ENCODE measurements at regions not wholly inside any gene's neighbourhood (a gene's known extent, or its start where the extent isn't known, plus 50 kb on each side); places are given as distances from the start of the nearest gene placed in this dataset.
"Not testable (repeated sequence)": the region's sequence is repeated elsewhere in the genome, so short reads cannot be mapped to it uniquely, and the experiment has no call there.

- DNase-seq: not testable (repeated sequence)
Observed at GRCh38 chr2:89756616-89757015, 1065.1 kb downstream of the RPIA start.

- not testable (repeated sequence) for DNase-seq
Observed at GRCh38 chr2:89758332-89759026, 1067.0 kb downstream of the RPIA start.

DNA sequence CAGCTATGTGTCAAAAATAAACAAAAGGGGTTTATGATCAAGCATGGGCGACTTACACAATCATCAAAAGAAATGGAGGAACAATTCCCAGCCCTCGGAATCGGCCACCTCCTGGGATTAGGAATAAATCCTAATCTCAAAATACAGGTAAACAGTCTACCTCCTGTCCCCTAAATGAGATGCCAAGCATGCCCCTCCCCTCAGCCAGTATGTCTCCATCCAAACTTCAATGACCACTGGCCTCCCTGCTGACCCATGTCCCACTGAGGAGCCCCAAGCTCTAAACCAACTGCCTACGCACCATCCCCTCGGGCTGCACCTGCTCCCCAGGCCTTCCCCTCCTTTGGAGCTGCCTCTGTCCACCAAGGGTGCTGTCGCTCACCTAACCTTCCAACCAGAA, 1069.3 kb downstream of the RPIA start:
- not testable (repeated sequence) for DNase-seq

DNA sequence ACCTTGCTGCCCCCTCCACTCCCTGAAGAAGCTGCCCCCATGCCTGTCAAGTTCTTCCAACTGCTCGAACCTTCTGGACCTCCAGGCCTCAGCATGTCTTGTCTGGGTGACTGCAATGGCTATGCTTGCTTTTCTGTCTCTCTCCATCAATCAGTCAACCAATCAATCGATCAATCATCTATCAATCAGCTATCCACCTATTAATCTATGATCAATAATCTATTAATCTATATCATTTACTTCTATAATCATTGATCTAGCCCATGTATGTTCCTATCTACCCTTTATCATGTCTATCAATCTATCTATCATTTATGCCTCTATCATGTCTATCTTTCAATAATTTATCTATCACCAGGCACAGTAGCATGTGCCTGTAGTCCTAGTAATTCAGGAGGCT, 1069.7 kb downstream of the RPIA start:
- DNase-seq: not testable (repeated sequence)

GRCh38 chr2:89761863-89762262, 1070.4 kb downstream of the RPIA start:
- DNase-seq: not testable (repeated sequence)

GRCh38 chr2:89762461-89763253, 1071.2 kb downstream of the RPIA start:
- DNase-seq: not testable (repeated sequence)

DNA sequence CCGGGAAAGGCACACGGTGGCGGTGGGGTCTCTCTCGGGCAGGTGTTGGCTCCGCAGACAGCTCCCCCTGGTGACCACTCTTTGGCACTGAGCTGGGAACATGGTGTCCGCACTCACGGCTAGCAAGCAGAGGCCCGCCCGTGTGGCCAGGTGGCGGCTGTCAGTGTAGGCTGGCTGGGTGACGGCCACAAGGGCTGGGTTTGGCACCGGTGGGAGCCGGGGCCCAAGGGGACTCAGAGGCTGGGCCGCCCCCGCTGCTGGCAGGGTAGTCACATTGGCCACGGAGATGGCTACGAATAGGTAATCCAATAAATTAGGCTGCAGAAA, 1071.7 kb downstream of the RPIA start:
- no peak for DNase-seq

- DNase-seq: no peak
Observed at GRCh38 chr2:89763581-89764485, 1072.4 kb downstream of the RPIA start.

DNA sequence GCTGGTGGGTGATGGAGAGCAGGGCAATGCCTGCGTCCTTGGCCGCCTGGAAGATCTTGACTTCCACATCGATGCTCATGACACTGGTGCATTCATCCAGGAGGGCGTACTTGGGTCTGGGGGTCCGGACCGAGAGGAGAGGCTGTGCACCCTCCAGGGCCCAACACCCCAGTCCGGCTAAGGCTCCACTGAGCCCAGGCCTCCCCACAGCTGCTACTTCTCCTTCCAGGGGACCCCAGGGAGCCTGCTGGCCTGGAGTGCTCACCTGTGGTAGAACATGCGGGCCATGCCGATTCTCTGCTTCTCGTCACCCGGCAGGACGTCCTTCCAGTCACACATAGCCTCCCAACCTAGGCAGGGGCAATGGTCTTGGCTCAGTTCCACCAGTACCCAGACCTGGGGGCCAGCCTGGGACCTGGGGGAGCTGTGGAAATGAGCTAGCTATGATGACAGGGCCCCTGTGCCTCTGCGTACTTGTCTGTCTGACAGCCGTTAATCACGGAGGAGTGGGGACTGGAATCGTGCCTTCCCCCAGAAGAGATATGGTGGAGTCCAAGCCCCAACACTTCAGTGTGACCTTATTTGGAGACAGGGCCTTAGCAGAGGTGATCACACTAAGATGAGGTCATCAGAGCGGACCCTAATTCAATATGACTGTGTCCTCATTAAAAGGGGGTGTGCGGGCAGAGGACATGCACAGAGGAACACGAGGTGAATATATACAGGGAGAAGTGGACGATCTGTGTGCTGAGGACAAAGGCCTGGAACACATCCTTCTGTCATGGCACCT, 1073.3 kb downstream of the RPIA start:
- DNase-seq: not testable (repeated sequence)

DNA sequence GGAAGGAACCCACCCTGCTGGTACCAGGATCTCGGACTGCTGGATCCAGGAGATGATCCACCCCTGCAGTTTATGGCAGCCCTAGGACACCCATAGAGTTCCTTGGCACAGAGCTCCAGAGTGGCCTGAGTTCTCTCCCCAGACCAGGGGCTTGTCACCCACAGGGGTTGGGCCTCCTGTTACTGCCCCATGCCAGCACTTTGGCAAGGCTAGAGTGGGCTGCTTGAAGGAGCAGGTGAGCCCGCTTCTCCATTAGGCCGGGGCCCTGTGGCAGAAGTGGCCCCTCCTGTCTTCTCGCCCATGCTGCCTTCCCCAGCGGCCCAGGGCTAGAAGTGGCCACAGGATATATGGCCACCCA, 1073.9 kb downstream of the RPIA start:
- not testable (repeated sequence) for DNase-seq

- DNase-seq: not testable (repeated sequence)
Observed at GRCh38 chr2:89766141-89766990, 1074.9 kb downstream of the RPIA start.

DNA sequence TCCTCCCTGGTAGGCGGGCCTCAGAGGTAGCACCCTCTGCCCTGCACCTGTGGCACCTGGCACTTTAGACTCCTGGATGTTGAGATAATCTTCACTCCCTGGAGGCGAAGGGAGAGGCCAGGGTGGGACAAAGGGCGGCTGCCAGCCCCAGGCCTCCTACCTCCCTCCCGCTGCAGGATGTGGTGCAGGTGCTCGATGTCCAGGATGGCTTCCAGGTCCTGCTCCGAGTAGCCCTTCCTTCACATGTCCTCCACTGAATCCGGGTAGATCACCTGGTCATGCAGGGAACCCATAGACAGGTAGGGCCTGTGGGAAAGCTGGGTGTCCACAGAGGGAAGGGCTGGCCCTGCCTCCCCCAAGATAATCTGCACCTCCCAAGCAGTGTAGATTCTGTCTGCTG, 1075.6 kb downstream of the RPIA start:
- DNase-seq: not testable (repeated sequence)

DNA sequence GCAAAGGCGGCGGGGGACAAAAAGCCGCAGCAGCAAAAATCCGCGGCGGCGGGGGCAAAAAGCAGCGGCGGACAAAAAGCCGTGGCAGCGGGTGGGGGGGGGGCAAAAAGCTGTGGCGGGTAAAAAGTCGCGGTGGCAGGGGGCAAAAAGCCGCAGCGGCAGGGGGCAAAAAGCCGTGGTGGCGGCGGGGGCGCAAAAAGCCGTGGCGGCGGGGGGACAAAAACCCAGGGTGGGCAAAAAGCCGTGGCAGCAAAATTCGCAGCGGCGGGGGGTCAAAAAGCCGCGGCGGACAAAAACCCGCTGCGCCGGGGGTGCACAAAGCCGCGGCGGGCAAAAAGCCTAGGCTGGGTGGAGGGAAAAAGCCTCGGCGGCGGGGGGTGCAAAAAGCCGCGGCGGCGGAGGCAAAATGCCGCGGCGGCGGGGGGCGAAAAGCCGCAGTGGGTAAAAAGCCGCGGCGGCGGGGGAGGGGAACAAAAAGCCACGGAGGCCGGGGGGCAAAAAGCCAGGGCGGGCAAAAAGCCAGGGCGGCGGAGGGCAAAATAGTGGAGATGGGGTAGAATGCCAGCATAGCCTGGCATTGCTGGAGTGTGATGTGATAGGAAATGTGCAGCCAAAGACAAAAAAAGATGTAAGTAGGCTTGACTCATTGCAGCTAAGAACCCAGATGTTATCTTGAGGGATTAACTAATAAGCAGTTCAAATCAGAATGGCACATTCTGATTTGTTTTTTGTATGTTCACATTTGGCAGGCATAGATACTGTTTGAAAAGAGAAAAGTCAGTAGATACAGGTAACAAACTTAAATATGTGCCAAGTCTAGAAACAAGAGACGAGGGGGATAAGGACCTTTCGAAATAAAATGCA, 1076.3 kb downstream of the RPIA start:
- DNase-seq: no peak

DNA sequence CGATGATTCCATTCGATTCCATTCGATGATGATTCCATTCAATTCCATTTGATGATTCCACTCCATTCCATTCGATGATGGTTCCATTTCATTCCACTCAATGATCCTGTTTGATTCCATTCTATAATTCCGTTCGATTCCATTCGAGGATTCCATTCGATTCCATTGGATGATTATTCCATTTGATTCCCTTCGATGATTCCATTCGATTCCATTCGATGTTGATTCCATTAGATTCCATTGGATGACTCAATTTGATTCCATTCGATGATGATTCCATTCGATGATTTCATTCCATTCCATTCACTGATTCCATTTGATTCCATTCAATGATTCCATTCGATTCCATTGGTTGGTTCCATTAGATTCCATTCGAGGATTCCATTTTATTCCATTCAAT, 1084.4 kb downstream of the RPIA start:
- DNase-seq: no peak

GRCh38 chr2:89780318-89780717, 1088.8 kb downstream of the RPIA start:
- DNase-seq: no peak

DNA sequence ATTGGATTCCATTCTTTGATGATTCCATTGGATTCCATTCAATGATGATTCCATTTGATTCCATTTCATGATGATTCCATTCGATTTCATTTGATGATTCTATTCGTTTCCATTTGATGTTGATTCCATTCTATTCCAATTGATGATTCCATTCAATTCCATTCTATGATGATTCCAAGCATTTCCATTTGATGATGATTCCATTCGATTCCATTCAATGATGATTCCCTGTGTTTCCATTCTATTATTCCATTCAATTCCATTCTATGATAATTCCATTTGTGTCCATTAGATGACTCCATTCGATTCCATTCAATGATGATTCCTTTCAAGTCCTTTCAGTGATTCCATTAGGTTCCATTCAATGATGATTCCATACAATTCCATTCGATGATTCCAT, 1090.5 kb downstream of the RPIA start:
- DNase-seq: no peak

GRCh38 chr2:89784960-89785359, 1093.5 kb downstream of the RPIA start:
- no peak for DNase-seq

DNA sequence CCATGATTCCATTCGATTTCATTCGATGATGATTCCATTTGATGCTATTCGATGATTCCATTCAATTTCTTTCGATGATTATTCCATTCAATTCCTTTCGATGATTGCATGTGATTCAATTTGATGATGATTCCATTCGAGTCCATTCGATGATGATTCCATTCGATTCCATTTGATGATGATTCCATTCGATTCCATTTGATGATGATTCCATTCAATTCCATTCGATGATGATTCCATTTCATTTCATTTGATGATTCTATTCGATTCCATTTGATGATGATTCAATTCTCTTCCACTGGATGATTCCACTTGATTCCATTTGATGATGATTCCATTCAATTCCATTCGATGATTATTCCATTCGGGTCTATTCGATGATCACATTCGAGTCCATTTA, 1094.1 kb downstream of the RPIA start:
- not testable (repeated sequence) for DNase-seq

DNA sequence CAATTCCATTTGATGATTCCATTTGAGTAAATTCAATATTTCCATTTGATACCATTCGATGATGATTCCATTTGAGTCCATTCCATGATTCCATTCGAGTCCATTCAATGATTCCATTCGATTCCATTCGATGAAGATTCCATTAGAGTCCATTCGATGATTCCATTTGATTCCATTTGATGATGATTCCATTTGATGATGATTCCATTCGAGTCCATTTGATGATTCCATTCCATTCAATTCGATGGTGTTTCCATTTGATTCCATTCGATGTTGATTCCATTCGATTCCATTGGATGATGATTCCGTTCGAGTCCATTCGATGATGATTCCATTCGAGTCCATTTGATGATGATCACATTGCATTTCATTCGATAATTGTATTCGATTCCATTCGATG, 1095.2 kb downstream of the RPIA start:
- not testable (repeated sequence) for DNase-seq

GRCh38 chr2:89795530-89795929, 1104.1 kb downstream of the RPIA start:
- DNase-seq: not testable (repeated sequence)

All from C1 segment of cervical spinal cord (tissue), 14 donors.